ENCODE measurements at regions not wholly inside any gene's neighbourhood (a gene's known extent, or its start where the extent isn't known, plus 50 kb on each side); places are given as distances from the start of the nearest gene placed in this dataset.

DNA sequence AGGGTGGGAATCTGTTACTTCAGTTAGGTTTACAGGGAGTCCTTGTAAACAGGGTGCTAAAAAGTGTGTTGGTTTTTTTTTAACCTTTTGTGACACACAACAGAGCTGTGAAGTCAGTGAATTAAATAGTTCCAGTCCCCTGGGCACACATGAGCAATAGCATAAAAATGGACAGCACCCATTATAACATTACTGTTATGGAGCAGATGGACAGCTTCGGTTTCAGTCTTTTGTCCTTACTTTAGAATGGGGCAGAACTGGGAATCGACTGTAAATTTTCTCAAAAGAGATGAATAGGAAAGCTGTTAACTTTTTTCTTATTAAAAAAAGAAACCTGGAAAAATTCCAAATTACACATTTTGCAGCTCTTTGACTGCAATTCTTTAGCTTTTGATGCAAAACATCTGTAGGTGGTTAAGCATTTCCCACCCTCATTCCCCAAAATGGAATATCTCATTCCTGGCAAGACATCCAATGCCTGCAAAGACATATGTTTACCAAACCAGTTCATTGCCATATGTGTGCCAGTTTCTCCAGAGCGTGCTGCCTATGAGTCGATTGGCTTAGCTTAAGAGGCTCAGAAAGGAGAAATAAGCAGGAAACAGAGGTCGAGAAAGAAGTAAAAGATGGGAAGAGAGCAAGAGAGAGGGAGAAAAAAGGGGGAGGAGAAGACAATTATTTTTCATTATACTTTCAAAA lies 212.3 kb upstream of the TMEM161B start:
- no peaks in the 10 kb centered on the region for H3K9me2 ChIP-seq (ENCODE audit: insufficient read depth)
- Mint-ChIP-seq H3K9me3 (no peaks in the 10 kb centered on the region), H3K27me3 (ENCODE audit: insufficient read depth, low read depth, poor library complexity) (no peaks in the 10 kb centered on the region), H3K4me1 (peaks cover 43% of the 10 kb centered on the region), H3K36me3 (ENCODE audit: low read depth) (no peaks in the 10 kb centered on the region), H3K27ac (no peak overlapping the region), H3K4me3 (no peak overlapping the region)
- H3K4me1 ChIP-seq (ENCODE audit: insufficient read depth): peaks cover 38% of the 10 kb centered on the region
- ATAC-seq: no peak
- H3K79me2 ChIP-seq (replicated peaks; ENCODE audit: insufficient read depth): no peaks in the 10 kb centered on the region
- no peaks in the 10 kb centered on the region for H3K27me3 ChIP-seq (ENCODE audit: insufficient read depth)
- H3K36me3 ChIP-seq (ENCODE audit: insufficient read depth): no peaks in the 10 kb centered on the region
- H4K20me1 ChIP-seq (replicated peaks; ENCODE audit: insufficient read depth): no peaks in the 10 kb centered on the region
- H3K27ac ChIP-seq (ENCODE audit: low read depth): no peak overlapping the region
- no peak overlapping the region for H2AFZ ChIP-seq
- DNase-seq (ENCODE audit: low spot score): no peak
- no peaks in the 10 kb centered on the region for H3F3A ChIP-seq (replicated peaks; ENCODE audit: low read depth)
- H3K4me2 ChIP-seq: no peak overlapping the region
- TF ChIP-seq, protein P1, sequence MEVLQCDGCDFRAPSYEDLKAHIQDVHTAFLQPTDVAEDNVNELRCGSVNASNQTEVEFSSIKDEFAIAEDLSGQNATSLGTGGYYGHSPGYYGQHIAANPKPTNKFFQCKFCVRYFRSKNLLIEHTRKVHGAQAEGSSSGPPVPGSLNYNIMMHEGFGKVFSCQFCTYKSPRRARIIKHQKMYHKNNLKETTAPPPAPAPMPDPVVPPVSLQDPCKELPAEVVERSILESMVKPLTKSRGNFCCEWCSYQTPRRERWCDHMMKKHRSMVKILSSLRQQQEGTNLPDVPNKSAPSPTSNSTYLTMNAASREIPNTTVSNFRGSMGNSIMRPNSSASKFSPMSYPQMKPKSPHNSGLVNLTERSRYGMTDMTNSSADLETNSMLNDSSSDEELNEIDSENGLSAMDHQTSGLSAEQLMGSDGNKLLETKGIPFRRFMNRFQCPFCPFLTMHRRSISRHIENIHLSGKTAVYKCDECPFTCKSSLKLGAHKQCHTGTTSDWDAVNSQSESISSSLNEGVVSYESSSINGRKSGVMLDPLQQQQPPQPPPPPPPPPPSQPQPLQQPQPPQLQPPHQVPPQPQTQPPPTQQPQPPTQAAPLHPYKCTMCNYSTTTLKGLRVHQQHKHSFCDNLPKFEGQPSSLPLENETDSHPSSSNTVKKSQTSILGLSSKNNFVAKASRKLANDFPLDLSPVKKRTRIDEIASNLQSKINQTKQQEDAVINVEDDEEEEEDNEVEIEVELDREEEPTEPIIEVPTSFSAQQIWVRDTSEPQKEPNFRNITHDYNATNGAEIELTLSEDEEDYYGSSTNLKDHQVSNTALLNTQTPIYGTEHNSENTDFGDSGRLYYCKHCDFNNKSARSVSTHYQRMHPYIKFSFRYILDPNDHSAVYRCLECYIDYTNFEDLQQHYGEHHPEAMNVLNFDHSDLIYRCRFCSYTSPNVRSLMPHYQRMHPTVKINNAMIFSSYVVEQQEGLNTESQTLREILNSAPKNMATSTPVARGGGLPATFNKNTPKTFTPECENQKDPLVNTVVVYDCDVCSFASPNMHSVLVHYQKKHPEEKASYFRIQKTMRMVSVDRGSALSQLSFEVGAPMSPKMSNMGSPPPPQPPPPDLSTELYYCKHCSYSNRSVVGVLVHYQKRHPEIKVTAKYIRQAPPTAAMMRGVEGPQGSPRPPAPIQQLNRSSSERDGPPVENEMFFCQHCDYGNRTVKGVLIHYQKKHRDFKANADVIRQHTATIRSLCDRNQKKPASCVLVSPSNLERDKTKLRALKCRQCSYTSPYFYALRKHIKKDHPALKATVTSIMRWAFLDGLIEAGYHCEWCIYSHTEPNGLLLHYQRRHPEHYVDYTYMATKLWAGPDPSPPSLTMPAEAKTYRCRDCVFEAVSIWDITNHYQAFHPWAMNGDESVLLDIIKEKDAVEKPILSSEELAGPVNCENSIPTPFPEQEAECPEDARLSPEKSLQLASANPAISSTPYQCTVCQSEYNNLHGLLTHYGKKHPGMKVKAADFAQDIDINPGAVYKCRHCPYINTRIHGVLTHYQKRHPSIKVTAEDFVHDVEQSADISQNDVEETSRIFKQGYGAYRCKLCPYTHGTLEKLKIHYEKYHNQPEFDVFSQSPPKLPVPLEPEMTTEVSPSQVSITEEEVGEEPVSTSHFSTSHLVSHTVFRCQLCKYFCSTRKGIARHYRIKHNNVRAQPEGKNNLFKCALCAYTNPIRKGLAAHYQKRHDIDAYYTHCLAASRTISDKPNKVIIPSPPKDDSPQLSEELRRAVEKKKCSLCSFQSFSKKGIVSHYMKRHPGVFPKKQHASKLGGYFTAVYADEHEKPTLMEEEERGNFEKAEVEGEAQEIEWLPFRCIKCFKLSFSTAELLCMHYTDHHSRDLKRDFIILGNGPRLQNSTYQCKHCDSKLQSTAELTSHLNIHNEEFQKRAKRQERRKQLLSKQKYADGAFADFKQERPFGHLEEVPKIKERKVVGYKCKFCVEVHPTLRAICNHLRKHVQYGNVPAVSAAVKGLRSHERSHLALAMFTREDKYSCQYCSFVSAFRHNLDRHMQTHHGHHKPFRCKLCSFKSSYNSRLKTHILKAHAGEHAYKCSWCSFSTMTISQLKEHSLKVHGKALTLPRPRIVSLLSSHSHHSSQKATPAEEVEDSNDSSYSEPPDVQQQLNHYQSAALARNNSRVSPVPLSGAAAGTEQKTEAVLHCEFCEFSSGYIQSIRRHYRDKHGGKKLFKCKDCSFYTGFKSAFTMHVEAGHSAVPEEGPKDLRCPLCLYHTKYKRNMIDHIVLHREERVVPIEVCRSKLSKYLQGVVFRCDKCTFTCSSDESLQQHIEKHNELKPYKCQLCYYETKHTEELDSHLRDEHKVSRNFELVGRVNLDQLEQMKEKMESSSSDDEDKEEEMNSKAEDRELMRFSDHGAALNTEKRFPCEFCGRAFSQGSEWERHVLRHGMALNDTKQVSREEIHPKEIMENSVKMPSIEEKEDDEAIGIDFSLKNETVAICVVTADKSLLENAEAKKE (CRISPR knock-in tag; IDR thresholded peaks at IDR 0.05): no peak
- no peak for TF ChIP-seq JUNB (IDR thresholded peaks at IDR 0.05; ENCODE audit: unreplicated experiment)
- TF ChIP-seq EZH2phosphoT487 (IDR thresholded peaks at IDR 0.05; ENCODE audit: unreplicated experiment): no peak
- TF ChIP-seq, protein P2, sequence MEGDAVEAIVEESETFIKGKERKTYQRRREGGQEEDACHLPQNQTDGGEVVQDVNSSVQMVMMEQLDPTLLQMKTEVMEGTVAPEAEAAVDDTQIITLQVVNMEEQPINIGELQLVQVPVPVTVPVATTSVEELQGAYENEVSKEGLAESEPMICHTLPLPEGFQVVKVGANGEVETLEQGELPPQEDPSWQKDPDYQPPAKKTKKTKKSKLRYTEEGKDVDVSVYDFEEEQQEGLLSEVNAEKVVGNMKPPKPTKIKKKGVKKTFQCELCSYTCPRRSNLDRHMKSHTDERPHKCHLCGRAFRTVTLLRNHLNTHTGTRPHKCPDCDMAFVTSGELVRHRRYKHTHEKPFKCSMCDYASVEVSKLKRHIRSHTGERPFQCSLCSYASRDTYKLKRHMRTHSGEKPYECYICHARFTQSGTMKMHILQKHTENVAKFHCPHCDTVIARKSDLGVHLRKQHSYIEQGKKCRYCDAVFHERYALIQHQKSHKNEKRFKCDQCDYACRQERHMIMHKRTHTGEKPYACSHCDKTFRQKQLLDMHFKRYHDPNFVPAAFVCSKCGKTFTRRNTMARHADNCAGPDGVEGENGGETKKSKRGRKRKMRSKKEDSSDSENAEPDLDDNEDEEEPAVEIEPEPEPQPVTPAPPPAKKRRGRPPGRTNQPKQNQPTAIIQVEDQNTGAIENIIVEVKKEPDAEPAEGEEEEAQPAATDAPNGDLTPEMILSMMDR (conservative IDR thresholded peaks at IDR 0.05; ENCODE audit: low read depth in 2 of 2): no peak
- no peak for TF ChIP-seq EZH2 (IDR thresholded peaks at IDR 0.05; ENCODE audit: low read depth, unreplicated experiment)
- no peak for TF ChIP-seq ZNF331 (CRISPR knock-in tag; IDR thresholded peaks at IDR 0.05; ENCODE audit: low read depth)
- no peak overlapping the region for H3K4me3 ChIP-seq

Data from GM23338 (cell line).